GM13976 (cell line): ENCODE measurements at regions not wholly inside any gene's neighbourhood (a gene's known extent, or its start where the extent isn't known, plus 50 kb on each side); places are given as distances from the start of the nearest gene placed in this dataset.

Source experiments
- DNase-seq: peaks from one replicate; pipeline ENCODE4 v3.0.0; 2012; ENCODE audit warnings: low spot score
- in situ Hi-C: fragments of 300-500 bp; cut with MboI; formaldehyde crosslinking; loops from one replicate; pipeline ENCODE4 v1.12.0; 2022; ENCODE audit warnings: low sequenced_read_pairs, mixed read lengths, inconsistent platforms; ENCODE audit not compliant: unreplicated experiment
- TF ChIP-seq, protein P1 (sequence below): IDR thresholded peaks from 2 replicates; pipeline ENCODE4 v1.5.1; 2012; ENCODE audit warnings: borderline replicate concordance, mild to moderate bottlenecking; ENCODE audit not compliant: insufficient read depth; ENCODE audit errors: extremely low read depth, missing control alignments, control extremely low read depth

DNA sequence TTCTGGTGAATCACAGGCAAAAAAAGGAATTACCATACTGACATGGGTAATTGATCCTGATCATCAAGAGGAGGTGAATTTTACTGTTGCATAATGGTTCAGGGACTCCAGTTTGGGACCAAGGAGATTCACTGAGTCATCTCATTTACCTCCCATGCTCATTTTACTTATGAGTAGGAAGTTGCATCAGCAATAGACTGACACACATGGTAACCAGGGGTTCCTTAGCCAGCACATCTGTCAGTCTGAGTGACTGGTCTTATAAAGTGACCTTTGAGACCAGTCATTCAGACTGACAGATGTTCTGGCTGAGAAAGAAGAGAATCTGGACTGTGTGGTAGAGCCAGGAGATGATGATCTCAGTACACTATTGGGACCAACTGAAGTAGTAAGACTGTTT, 384.6 kb upstream of the CD180 start:
- TF ChIP-seq, protein P1, sequence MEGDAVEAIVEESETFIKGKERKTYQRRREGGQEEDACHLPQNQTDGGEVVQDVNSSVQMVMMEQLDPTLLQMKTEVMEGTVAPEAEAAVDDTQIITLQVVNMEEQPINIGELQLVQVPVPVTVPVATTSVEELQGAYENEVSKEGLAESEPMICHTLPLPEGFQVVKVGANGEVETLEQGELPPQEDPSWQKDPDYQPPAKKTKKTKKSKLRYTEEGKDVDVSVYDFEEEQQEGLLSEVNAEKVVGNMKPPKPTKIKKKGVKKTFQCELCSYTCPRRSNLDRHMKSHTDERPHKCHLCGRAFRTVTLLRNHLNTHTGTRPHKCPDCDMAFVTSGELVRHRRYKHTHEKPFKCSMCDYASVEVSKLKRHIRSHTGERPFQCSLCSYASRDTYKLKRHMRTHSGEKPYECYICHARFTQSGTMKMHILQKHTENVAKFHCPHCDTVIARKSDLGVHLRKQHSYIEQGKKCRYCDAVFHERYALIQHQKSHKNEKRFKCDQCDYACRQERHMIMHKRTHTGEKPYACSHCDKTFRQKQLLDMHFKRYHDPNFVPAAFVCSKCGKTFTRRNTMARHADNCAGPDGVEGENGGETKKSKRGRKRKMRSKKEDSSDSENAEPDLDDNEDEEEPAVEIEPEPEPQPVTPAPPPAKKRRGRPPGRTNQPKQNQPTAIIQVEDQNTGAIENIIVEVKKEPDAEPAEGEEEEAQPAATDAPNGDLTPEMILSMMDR, result no peak
- DNase-seq, result no peak
- in situ Hi-C loops, result no loop called here

DNA sequence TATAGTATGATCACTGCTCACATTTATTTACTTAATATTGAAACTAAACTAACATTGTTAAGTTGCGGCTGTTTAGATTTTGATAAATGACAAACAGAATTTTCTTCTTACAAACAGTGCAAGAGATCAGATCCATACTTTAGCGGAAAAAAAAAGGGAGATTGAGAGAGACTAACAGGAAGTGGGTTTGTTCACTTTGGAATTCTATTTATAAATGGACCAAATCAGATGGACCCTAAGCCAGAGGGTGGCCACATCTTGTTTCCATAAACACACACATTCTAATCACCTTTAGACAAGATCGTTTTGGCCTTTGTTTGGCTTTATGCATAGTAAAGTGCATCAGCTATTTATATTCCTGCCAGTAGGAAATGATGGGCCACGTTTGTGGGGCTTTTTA, 381.4 kb upstream of the CD180 start:
- TF ChIP-seq, protein P1, result no peak
- no peak for DNase-seq
- in situ Hi-C loops, result no loop called here

GRCh38 chr5:67577424-67577823, 380.8 kb upstream of the CD180 start:
- TF ChIP-seq, protein P1, result no peak
- in situ Hi-C loops, result no loop called here
- DNase-seq, result no peak

GRCh38 chr5:67576112-67576511, 379.5 kb upstream of the CD180 start:
- DNase-seq, result no peak
- in situ Hi-C loops, result no loop called here
- TF ChIP-seq, protein P1, result no peak

- no peak for DNase-seq
- in situ Hi-C loops, result no loop called here
- TF ChIP-seq, protein P1, result no peak
These were observed 378.5 kb upstream of the CD180 start for GRCh38 chr5:67575087-67575486.

DNA sequence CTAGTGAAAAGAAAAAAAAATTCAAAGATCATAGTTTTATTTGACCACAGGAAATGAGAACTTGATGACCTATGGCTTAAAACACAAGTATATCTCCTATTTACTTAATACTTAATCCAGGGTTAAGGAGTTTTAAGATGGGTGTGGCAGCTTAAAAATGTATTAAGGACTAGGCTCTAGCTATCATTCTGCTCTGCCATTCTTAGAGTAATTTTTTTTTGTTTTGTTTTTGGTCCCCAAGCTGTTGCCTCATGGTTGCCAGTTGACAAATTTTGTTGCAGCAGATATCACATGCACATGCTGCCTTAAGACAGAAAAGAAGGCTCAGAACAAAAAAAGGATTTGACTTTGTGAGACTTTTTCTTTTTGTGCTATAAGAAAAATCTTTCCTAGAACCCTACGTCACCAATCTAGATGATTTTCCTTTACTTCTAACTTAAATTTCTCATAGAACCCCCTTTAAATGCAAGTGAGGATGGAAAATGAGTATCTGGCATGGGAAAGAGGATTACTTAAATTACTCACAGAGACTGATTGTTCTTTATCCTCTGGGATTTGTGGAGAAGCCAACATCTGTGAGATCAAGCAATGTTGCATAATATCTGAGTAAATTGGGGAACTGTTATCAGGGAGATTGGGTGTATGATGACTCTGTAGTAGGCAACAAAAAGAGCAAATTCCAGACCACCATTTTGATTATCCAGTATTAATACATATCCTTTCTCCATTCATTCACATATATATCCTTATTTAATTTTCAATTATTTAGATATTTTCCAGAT, 364.7 kb upstream of the CD180 start:
- no peak for DNase-seq
- in situ Hi-C loops, result no loop called here

More for the DNA sequence above, 364.7 kb upstream of the CD180 start:
- TF ChIP-seq, protein P1, result no peak
